ENCODE measurements at regions not wholly inside any gene's neighbourhood (a gene's known extent, or its start where the extent isn't known, plus 50 kb on each side); places are given as distances from the start of the nearest gene placed in this dataset.

GRCh38 chr6:140320081-140321080 is 945.9 kb upstream of the CITED2 start:
- DNase-seq (ENCODE audit: low read depth), result no peak

- peak; percentile 65 for DNase-seq (ENCODE audit: low read depth)
These were observed 944.8 kb upstream of the CITED2 start for GRCh38 chr6:140319209-140319608.

- DNase-seq (ENCODE audit: low read depth), result no peak
These were observed 944.0 kb upstream of the CITED2 start for GRCh38 chr6:140318408-140318807.

- no peak for DNase-seq (ENCODE audit: low read depth)
These were observed 943.5 kb upstream of the CITED2 start for GRCh38 chr6:140317950-140318349.

- no peak for DNase-seq (ENCODE audit: low read depth)
These were observed 942.5 kb upstream of the CITED2 start for GRCh38 chr6:140316966-140317365.

- no peak for DNase-seq (ENCODE audit: low read depth)
These were observed 940.2 kb upstream of the CITED2 start for GRCh38 chr6:140314682-140315081.

- DNase-seq (ENCODE audit: low read depth), result no peak
These were observed 936.7 kb upstream of the CITED2 start for GRCh38 chr6:140311146-140311545.

- no peak for DNase-seq (ENCODE audit: low read depth)
These were observed 928.9 kb upstream of the CITED2 start for GRCh38 chr6:140303218-140303949.

- DNase-seq (ENCODE audit: low read depth), result no peak
These were observed 925.9 kb upstream of the CITED2 start for GRCh38 chr6:140300331-140300730.

GRCh38 chr6:140289186-140289585 is 914.7 kb upstream of the CITED2 start:
- no peak for DNase-seq (ENCODE audit: low read depth)

- no peak for DNase-seq (ENCODE audit: low read depth)
These were observed 911.7 kb upstream of the CITED2 start for GRCh38 chr6:140285998-140286690.

GRCh38 chr6:140285471-140285870 is 911.0 kb upstream of the CITED2 start:
- DNase-seq (ENCODE audit: low read depth), result no peak

- DNase-seq (ENCODE audit: low read depth), result no peak
These were observed 910.4 kb upstream of the CITED2 start for GRCh38 chr6:140284871-140285270.

GRCh38 chr6:140283197-140283596 is 908.7 kb upstream of the CITED2 start:
- no peak for DNase-seq (ENCODE audit: low read depth)

GRCh38 chr6:140281767-140282166 is 907.3 kb upstream of the CITED2 start:
- DNase-seq (ENCODE audit: low read depth), result no peak

GRCh38 chr6:140281236-140281635 is 906.8 kb upstream of the CITED2 start:
- no peak for DNase-seq (ENCODE audit: low read depth)

- DNase-seq (ENCODE audit: low read depth), result no peak
These were observed 902.3 kb upstream of the CITED2 start for GRCh38 chr6:140276719-140277118.

GRCh38 chr6:140276133-140276532 is 901.7 kb upstream of the CITED2 start:
- DNase-seq (ENCODE audit: low read depth), result no peak

- no peak for DNase-seq (ENCODE audit: low read depth)
These were observed 901.3 kb upstream of the CITED2 start for GRCh38 chr6:140275725-140276124.

- DNase-seq (ENCODE audit: low read depth), result no peak
These were observed 900.1 kb upstream of the CITED2 start for GRCh38 chr6:140274548-140274947.

- DNase-seq (ENCODE audit: low read depth), result no peak
These were observed 897.4 kb upstream of the CITED2 start for GRCh38 chr6:140271759-140272377.

- DNase-seq (ENCODE audit: low read depth), result no peak
These were observed 895.2 kb upstream of the CITED2 start for GRCh38 chr6:140269591-140270165.
